ENCODE measurements at regions not wholly inside any gene's neighbourhood (a gene's known extent, or its start where the extent isn't known, plus 50 kb on each side); places are given as distances from the start of the nearest gene placed in this dataset.

DNA sequence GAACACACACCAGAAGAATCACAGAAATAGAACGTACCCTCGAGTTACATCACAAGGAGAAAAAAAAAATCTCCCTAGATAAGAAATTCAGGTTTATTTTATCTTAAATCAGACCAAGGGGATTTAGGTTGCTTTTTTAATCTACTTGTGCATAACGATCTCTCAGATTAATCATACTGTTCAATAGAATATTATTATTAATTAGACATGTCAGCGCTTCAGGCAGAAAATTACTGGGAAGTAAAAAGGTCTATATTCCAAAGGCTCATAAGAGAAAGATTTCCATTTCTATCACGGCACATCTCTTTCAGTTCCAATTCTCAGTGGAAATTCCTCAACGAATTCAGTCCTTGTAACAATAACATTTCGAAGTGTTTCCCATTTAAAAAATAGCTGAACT, 77.7 kb upstream of the PSMD7 start:
- TF ChIP-seq POLR2AphosphoS5 (IDR thresholded peaks at IDR 0.05; ENCODE audit: low read depth, low read length): no peak
- TF ChIP-seq POLR2A (IDR thresholded peaks at IDR 0.05; ENCODE audit: low read depth, low read length): no peak
- no peak for TF ChIP-seq TAF1 (IDR thresholded peaks at IDR 0.05; ENCODE audit: borderline replicate concordance, low read depth, low read length)
